A549 (cell line): ENCODE measurements at regions not wholly inside any gene's neighbourhood (a gene's known extent, or its start where the extent isn't known, plus 50 kb on each side); places are given as distances from the start of the nearest gene placed in this dataset.

Experiments
- ATAC-seq, 2 experiments: fragments of 200-7000 bp in 1 of 2; fragments of >200 bp in 1 of 2; cut with Nextera tagmentation in 1 of 2; cut with Tn5 transposase in 1 of 2; 3 replicates each; pipeline versions ENCODE4 v1.8.0 to v1.9.1; 2018 to 2020; ENCODE audit warnings: mild to moderate bottlenecking in 1 of 2, moderate library complexity in 1 of 2
- CTCF ChIA-PET: fragments of 300-600 bp; sonication (Branson Sonifier 250); formaldehyde crosslinking; extraction: SDS; loops from one replicate; lab custom pipeline; 2021; ENCODE audit warnings: antibody characterized with exemption, inconsistent platforms; lab: Yijun Ruan, JAX
- POLR2A ChIA-PET: fragments of 350-600 bp; formaldehyde crosslinking; extraction: SDS; loops from one replicate; lab custom pipeline; 2021; ENCODE audit warnings: antibody characterized with exemption, inconsistent platforms; lab: Yijun Ruan, JAX
- DNase-seq, 2 experiments: peaks; one replicate each; pipeline versions ENCODE4 v3.0.0 to v3.0.0-alpha.2; 2011 to 2016; ENCODE audit warnings: low read depth in 1 of 2, low spot score in 1 of 2
- FAIRE-seq: peaks from 2 replicates; lab custom pipeline; 2011; peaks lifted over from hg19 to GRCh38; lab: Jason Lieb, UNC
- H3K27ac ChIP-seq, 2 experiments: fragments of >200 bp; sonication (Bioruptor Twin); formaldehyde crosslinking; 3 replicates each; pipeline ENCODE4 v1.5.1; 2016 to 2017
- H3K4me1 ChIP-seq: fragments of >200 bp; sonication (Bioruptor Twin); formaldehyde crosslinking; 3 replicates; pipeline ENCODE4 v1.6.1; 2016
- H3K4me2 ChIP-seq: fragments of >200 bp; sonication (Bioruptor Twin); formaldehyde crosslinking; 3 replicates; pipeline ENCODE4 v1.6.1; 2016
- H3K4me3 ChIP-seq: fragments of >200 bp; sonication (Bioruptor Twin); formaldehyde crosslinking; 3 replicates; pipeline ENCODE4 v1.5.1; 2016
- H3K9me3 ChIP-seq: fragments of >200 bp; sonication (Bioruptor Twin); formaldehyde crosslinking; 3 replicates; pipeline ENCODE4 v1.6.1; 2016
- BCL3 ChIP-seq: fragments of >200 bp; sonication (Bioruptor Twin); formaldehyde crosslinking; IDR thresholded peaks from 3 replicates; pipeline ENCODE4 v1.6.1; 2016
- BHLHE40 ChIP-seq: IDR thresholded peaks from 2 replicates; pipeline ENCODE4 v1.6.1; 2012; ENCODE audit warnings: low read depth, low read length, inconsistent platforms
- CHD2 ChIP-seq: fragments of 150-350 bp; IDR thresholded peaks from 2 replicates; pipeline ENCODE4 v1.6.1; 2014; ENCODE audit warnings: low read length; ENCODE audit not compliant: partially characterized antibody
- CTCF ChIP-seq: fragments of >200 bp; sonication (Bioruptor Twin); formaldehyde crosslinking; IDR thresholded peaks from 3 replicates; pipeline ENCODE4 v1.5.1; 2016
- EHMT2 ChIP-seq: fragments of 200-600 bp; sonication (generic); IDR thresholded peaks from 2 replicates; pipeline ENCODE4 v1.6.1; 2016; ENCODE audit warnings: antibody characterized with exemption, low read depth, mild to moderate bottlenecking, moderate library complexity
- EP300 ChIP-seq, 2 experiments: fragments of >200 bp; sonication (Bioruptor Twin); formaldehyde crosslinking; IDR thresholded peaks; 2 replicates in 1 of 2; 3 replicates in 1 of 2; pipeline ENCODE4 v1.6.1; 2016 to 2017
- FOSB ChIP-seq: fragments of 250-450 bp; sonication (Bioruptor Pico); IDR thresholded peaks from 2 replicates; pipeline ENCODE4 v1.5.0; 2020; ENCODE audit warnings: mild to moderate bottlenecking, moderate library complexity
- FOXS1 ChIP-seq: fragments of 250-450 bp; sonication (Bioruptor Pico); IDR thresholded peaks from 2 replicates; pipeline ENCODE4 v1.5.0; 2020; ENCODE audit warnings: mild to moderate bottlenecking, moderate library complexity
- GATA3 ChIP-seq: IDR thresholded peaks from 2 replicates; pipeline ENCODE4 v1.6.1; 2012; ENCODE audit warnings: borderline replicate concordance
- HEYL ChIP-seq: fragments of 250-450 bp; sonication (Bioruptor Pico); IDR thresholded peaks from 2 replicates; pipeline ENCODE4 v1.8.0; 2021; ENCODE audit warnings: mild to moderate bottlenecking, moderate library complexity
- HMGXB4 ChIP-seq: fragments of 250-450 bp; sonication (Bioruptor Pico); IDR thresholded peaks from 2 replicates; pipeline ENCODE4 v1.5.0; 2021; ENCODE audit warnings: mild to moderate bottlenecking, moderate library complexity, borderline replicate concordance
- HOXB5 ChIP-seq: fragments of 250-450 bp; sonication (Bioruptor Pico); IDR thresholded peaks from 2 replicates; pipeline ENCODE4 v1.5.0; 2020; ENCODE audit warnings: mild to moderate bottlenecking, moderate library complexity
- JUNB ChIP-seq: fragments of >200 bp; sonication (Bioruptor Twin); formaldehyde crosslinking; IDR thresholded peaks from 2 replicates; pipeline ENCODE4 v1.6.1; 2016
- KDM5A ChIP-seq: fragments of 200-600 bp; sonication (generic); IDR thresholded peaks from 2 replicates; pipeline ENCODE4 v1.6.1; 2016; ENCODE audit warnings: antibody characterized with exemption, mild to moderate bottlenecking
- MYC ChIP-seq: IDR thresholded peaks from 2 replicates; pipeline ENCODE4 v1.6.1; 2012; ENCODE audit warnings: mild to moderate bottlenecking, inconsistent platforms, low read length, improper control_type of control experiment, borderline replicate concordance
- NPAS2 ChIP-seq: fragments of 250-450 bp; sonication (Bioruptor Pico); IDR thresholded peaks from 2 replicates; pipeline ENCODE4 v1.8.0; 2022; ENCODE audit warnings: mild to moderate bottlenecking, moderate library complexity, borderline replicate concordance
- PHF8 ChIP-seq: fragments of 200-600 bp; sonication (generic); IDR thresholded peaks from 2 replicates; pipeline ENCODE4 v1.6.1; 2016; ENCODE audit warnings: low read depth, mild to moderate bottlenecking, antibody characterized with exemption, moderate library complexity, borderline replicate concordance
- POLR2A ChIP-seq: IDR thresholded peaks from 2 replicates; pipeline ENCODE4 v1.6.1; 2012; ENCODE audit warnings: mild to moderate bottlenecking, low read length
- RAD21 ChIP-seq, 2 experiments: fragments of >200 bp in 1 of 2; sonication (Bioruptor Twin) in 1 of 2; formaldehyde crosslinking in 1 of 2; IDR thresholded peaks in 1 of 2; conservative IDR thresholded peaks in 1 of 2; 2 replicates in 1 of 2; 3 replicates in 1 of 2; pipeline ENCODE4 v1.6.1; 2012 to 2018; ENCODE audit warnings: inconsistent platforms in 1 of 2
- RCOR1 ChIP-seq: fragments of 150-350 bp; IDR thresholded peaks from 2 replicates; pipeline ENCODE4 v1.6.1; 2014; ENCODE audit warnings: antibody characterized with exemption, low read length, low read depth
- RFX5 ChIP-seq: fragments of 450-650 bp; IDR thresholded peaks from 2 replicates; pipeline ENCODE4 v1.7.1; 2014; ENCODE audit warnings: antibody characterized with exemption, mild to moderate bottlenecking, moderate library complexity
- SREBF2 ChIP-seq: fragments of 450-650 bp; IDR thresholded peaks from 2 replicates; pipeline ENCODE4 v1.6.1; 2014; ENCODE audit warnings: mild to moderate bottlenecking, moderate library complexity
- TP53 ChIP-seq: fragments of 250-450 bp; sonication (Bioruptor Pico); IDR thresholded peaks from 2 replicates; pipeline ENCODE4 v1.5.0; 2021; ENCODE audit warnings: mild to moderate bottlenecking, moderate library complexity
- ZC3H11A ChIP-seq: fragments of 450-650 bp; IDR thresholded peaks from 2 replicates; pipeline ENCODE4 v1.6.1; 2014; ENCODE audit warnings: antibody characterized with exemption, mild to moderate bottlenecking
- ZNF302 ChIP-seq: fragments of 250-450 bp; sonication (Bioruptor Pico); IDR thresholded peaks from 2 replicates; pipeline ENCODE4 v1.9.0; 2021; ENCODE audit warnings: inconsistent platforms, mild to moderate bottlenecking, moderate library complexity
- ZSCAN20 ChIP-seq: fragments of 250-450 bp; sonication (Bioruptor Pico); IDR thresholded peaks from 2 replicates; pipeline ENCODE4 v1.8.0; 2022; ENCODE audit warnings: mild to moderate bottlenecking, moderate library complexity
- WGBS: methylation state at CpG from one replicate; pipeline ENCODE4 v1.1.6; 2017; ENCODE audit errors: missing lambda C conversion rate; 5-methylcytosine and 5-hydroxymethylcytosine counted together
- TF ChIP-seq, protein P1 (sequence below): IDR thresholded peaks from 2 replicates; pipeline ENCODE4 v1.6.1; 2012
- TF ChIP-seq, protein P2 (sequence below): fragments of 150-350 bp; IDR thresholded peaks from 2 replicates; pipeline ENCODE4 v1.6.1; 2014; ENCODE audit warnings: low read depth, mild to moderate bottlenecking, low read length
- TF ChIP-seq, protein P3 (sequence below): IDR thresholded peaks from 2 replicates; pipeline ENCODE4 v1.6.1; 2012; ENCODE audit warnings: low read depth, borderline replicate concordance

- H3K4me1 ChIP-seq = no peaks in the 10 kb centered on the region
- 39% methylated on average over 14 of the region's 14 CpGs for WGBS
- ATAC-seq (no peak), DNase-seq (no peak), FAIRE-seq (no peak)
- no peaks in the 10 kb centered on the region for H3K9me3 ChIP-seq
- H3K27ac ChIP-seq = no peak overlapping the region
- TF ChIP-seq POLR2A = no peak
- TF ChIP-seq, protein P1, sequence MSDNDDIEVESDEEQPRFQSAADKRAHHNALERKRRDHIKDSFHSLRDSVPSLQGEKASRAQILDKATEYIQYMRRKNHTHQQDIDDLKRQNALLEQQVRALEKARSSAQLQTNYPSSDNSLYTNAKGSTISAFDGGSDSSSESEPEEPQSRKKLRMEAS = no peak
- TF ChIP-seq NPAS2 = no peak
- no peak for TF ChIP-seq EP300 (IDR thresholded peaks at IDR 0.05)
- no peak for TF ChIP-seq MYC
- TF ChIP-seq BHLHE40 = no peak
- no peak for TF ChIP-seq CHD2
- TF ChIP-seq BCL3 = no peak
- no peak for TF ChIP-seq FOSB (CRISPR knock-in tag)
- no peak for TF ChIP-seq FOXS1
- no peak for TF ChIP-seq HEYL (CRISPR knock-in tag)
- TF ChIP-seq EHMT2 = no peak
- CTCF ChIA-PET = no interaction called here
- POLR2A ChIA-PET = no interaction called here
- H3K4me2 ChIP-seq = no peak overlapping the region
- no peak overlapping the region for H3K4me3 ChIP-seq
Observed at GRCh38 chr10:2828741-2829140, 238.6 kb upstream of the PFKP start.

DNA sequence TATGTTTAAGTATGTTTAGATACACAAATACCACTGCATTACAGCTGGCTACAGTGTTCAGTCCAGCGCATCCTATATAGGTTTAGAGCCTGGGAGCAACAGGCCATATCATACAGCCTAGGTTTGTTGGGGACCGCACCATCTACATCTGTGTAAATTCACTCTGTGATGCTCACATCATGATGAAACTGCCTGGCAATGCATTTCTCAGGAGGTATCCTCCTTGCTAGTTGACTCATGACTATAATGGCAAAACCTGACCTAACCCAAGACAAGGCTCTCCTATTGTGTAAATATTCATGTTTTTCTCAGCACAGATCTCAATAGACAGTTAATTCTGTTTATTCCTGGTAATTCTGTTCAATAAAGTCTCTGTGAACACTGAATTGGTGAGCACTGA, 240.7 kb upstream of the PFKP start:
- FAIRE-seq = no peak
- Histone ChIP-seq H3K27ac (no peak overlapping the region), H3K4me3 (no peak overlapping the region), H3K9me3 (no peaks in the 10 kb centered on the region), H3K4me1 (no peaks in the 10 kb centered on the region), H3K4me2 (no peak overlapping the region)
- ChIA-PET CTCF (no interaction called here), POLR2A (no interaction called here)
- 8% methylated on average over 2 of the region's 2 CpGs for WGBS
- peak in 1 of 2 experiments; percentile 49; a peak in 2 of 6 replicates for ATAC-seq
- no peak for DNase-seq
- no peak for TF ChIP-seq RCOR1
- TF ChIP-seq KDM5A = no peak

GRCh38 chr10:2825841-2826240, 241.5 kb upstream of the PFKP start:
- ATAC-seq (no peak), FAIRE-seq (no peak), DNase-seq (no peak)
- Histone ChIP-seq H3K4me3 (no peak overlapping the region), H3K4me2 (no peak overlapping the region), H3K4me1 (no peaks in the 10 kb centered on the region), H3K9me3 (no peaks in the 10 kb centered on the region), H3K27ac (no peak overlapping the region)
- CTCF ChIA-PET = no interaction called here
- TF ChIP-seq RFX5 (no peak), PHF8 (no peak), POLR2A (no peak), TP53 (CRISPR knock-in tag) (no peak), CTCF (no peak), ZNF302 (CRISPR knock-in tag) (no peak), RAD21 (conservative IDR thresholded peaks at IDR 0.05 in 1 of 2, IDR thresholded peaks at IDR 0.05 in 1 of 2) (no peak), HOXB5 (CRISPR knock-in tag) (no peak), FOSB (CRISPR knock-in tag) (no peak), JUNB (no peak), HMGXB4 (CRISPR knock-in tag) (no peak), GATA3 (no peak), CHD2 (no peak), ZSCAN20 (CRISPR knock-in tag) (no peak), ZC3H11A (no peak), SREBF2 (no peak)
- TF ChIP-seq, protein P1 = no peak
- TF ChIP-seq, protein P2, sequence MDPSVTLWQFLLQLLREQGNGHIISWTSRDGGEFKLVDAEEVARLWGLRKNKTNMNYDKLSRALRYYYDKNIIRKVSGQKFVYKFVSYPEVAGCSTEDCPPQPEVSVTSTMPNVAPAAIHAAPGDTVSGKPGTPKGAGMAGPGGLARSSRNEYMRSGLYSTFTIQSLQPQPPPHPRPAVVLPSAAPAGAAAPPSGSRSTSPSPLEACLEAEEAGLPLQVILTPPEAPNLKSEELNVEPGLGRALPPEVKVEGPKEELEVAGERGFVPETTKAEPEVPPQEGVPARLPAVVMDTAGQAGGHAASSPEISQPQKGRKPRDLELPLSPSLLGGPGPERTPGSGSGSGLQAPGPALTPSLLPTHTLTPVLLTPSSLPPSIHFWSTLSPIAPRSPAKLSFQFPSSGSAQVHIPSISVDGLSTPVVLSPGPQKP = no peak
- TF ChIP-seq, protein P3, sequence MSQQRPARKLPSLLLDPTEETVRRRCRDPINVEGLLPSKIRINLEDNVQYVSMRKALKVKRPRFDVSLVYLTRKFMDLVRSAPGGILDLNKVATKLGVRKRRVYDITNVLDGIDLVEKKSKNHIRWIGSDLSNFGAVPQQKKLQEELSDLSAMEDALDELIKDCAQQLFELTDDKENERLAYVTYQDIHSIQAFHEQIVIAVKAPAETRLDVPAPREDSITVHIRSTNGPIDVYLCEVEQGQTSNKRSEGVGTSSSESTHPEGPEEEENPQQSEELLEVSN = no peak
- WGBS = 46% methylated on average over 4 of the region's 4 CpGs
- POLR2A ChIA-PET = no interaction called here
